ENCODE measurements at regions not wholly inside any gene's neighbourhood (a gene's known extent, or its start where the extent isn't known, plus 50 kb on each side); places are given as distances from the start of the nearest gene placed in this dataset.

DNA sequence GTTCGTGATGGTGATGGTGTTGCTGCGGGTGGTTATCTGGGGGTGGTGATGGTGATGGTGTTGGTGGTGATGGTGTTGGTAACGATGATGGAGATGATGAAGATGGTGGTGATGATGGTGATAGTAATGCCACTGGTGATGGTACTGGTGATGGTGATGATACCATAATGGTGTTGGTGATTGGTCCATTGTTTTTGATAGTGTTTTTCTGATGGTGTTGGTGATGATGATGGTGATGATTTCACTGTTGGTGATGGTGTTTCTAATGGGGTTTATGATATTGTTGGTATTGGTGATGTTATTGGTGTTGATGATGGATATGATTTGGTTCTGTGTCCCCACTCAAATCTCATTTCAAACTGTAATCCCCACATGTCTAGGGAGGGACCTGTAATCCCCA is 51.7 kb upstream of the PITRM1 start:
- Histone ChIP-seq H2AFZ (ENCODE audit: low read length) (no peak overlapping the region), H3K4me1 (ENCODE audit: insufficient read depth, low read length, severe bottlenecking) (no peaks in the 10 kb centered on the region), H3K27ac (ENCODE audit: low read depth, low read length, poor library complexity, severe bottlenecking) (no peak overlapping the region), H4K20me1 (ENCODE audit: insufficient read depth, low read length) (no peaks in the 10 kb centered on the region), H3K4me2 (ENCODE audit: low read length) (no peak overlapping the region), H3K9ac (ENCODE audit: low read length) (no peak overlapping the region), H3K9me3 (ENCODE audit: low read length) (no peaks in the 10 kb centered on the region), H3F3A (ENCODE audit: insufficient read depth, low read length) (no peaks in the 10 kb centered on the region), H3K36me3 (ENCODE audit: insufficient read depth, low read length) (no peaks in the 10 kb centered on the region), H3K79me2 (ENCODE audit: insufficient read depth, low read length) (no peaks in the 10 kb centered on the region), H3K27me3 (ENCODE audit: insufficient read depth, low read length) (no peaks in the 10 kb centered on the region), H3K9me2 (ENCODE audit: low read depth, low read length) (no peaks in the 10 kb centered on the region), H3K4me3 (ENCODE audit: low read depth, low read length, poor library complexity, severe bottlenecking) (no peak overlapping the region)
- TF ChIP-seq, protein P1, sequence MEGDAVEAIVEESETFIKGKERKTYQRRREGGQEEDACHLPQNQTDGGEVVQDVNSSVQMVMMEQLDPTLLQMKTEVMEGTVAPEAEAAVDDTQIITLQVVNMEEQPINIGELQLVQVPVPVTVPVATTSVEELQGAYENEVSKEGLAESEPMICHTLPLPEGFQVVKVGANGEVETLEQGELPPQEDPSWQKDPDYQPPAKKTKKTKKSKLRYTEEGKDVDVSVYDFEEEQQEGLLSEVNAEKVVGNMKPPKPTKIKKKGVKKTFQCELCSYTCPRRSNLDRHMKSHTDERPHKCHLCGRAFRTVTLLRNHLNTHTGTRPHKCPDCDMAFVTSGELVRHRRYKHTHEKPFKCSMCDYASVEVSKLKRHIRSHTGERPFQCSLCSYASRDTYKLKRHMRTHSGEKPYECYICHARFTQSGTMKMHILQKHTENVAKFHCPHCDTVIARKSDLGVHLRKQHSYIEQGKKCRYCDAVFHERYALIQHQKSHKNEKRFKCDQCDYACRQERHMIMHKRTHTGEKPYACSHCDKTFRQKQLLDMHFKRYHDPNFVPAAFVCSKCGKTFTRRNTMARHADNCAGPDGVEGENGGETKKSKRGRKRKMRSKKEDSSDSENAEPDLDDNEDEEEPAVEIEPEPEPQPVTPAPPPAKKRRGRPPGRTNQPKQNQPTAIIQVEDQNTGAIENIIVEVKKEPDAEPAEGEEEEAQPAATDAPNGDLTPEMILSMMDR (IDR thresholded peaks at IDR 0.05; ENCODE audit: low read length) = no peak
- no peak for TF ChIP-seq EZH2 (IDR thresholded peaks at IDR 0.05; ENCODE audit: borderline replicate concordance, low read length)

DNA sequence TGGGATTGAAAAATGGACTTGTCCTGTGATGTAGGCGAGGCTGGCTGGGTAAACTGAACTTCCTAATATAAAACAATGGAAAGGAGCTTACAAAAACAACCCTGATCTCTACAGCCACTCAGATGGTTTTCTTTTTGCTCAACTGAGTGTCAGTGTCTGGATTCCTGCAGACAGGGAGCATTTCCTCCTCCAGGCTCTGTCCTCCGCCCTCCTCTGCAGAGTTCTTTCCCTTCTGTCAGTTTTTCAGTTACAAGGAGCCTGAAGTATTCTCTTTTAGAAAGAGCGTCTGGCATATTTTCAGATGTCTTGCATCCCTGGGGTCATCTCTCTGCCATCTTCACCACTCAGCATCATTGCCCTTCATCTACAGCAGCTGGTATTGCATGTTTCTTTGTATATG is 50.0 kb upstream of the PITRM1 start:
- H4K20me1 ChIP-seq (ENCODE audit: insufficient read depth, low read length) = no peaks in the 10 kb centered on the region
- no peaks in the 10 kb centered on the region for H3K79me2 ChIP-seq (ENCODE audit: insufficient read depth, low read length)
- H3K9me2 ChIP-seq (ENCODE audit: low read depth, low read length) = no peaks in the 10 kb centered on the region
- no peak for TF ChIP-seq EZH2 (IDR thresholded peaks at IDR 0.05; ENCODE audit: borderline replicate concordance, low read length)
- TF ChIP-seq, protein P1 (IDR thresholded peaks at IDR 0.05; ENCODE audit: low read length) = no peak
- H3K36me3 ChIP-seq (ENCODE audit: insufficient read depth, low read length) = no peaks in the 10 kb centered on the region
- H3K4me1 ChIP-seq (ENCODE audit: insufficient read depth, low read length, severe bottlenecking) = no peaks in the 10 kb centered on the region
- no peak overlapping the region for H2AFZ ChIP-seq (ENCODE audit: low read length)
- H3K4me2 ChIP-seq (ENCODE audit: low read length) = no peak overlapping the region
- no peaks in the 10 kb centered on the region for H3F3A ChIP-seq (ENCODE audit: insufficient read depth, low read length)
- H3K9me3 ChIP-seq (ENCODE audit: low read length) = no peaks in the 10 kb centered on the region
- no peak overlapping the region for H3K27ac ChIP-seq (ENCODE audit: low read depth, low read length, poor library complexity, severe bottlenecking)
- H3K4me3 ChIP-seq (ENCODE audit: low read depth, low read length, poor library complexity, severe bottlenecking) = no peak overlapping the region
- no peak overlapping the region for H3K9ac ChIP-seq (ENCODE audit: low read length)
- no peaks in the 10 kb centered on the region for H3K27me3 ChIP-seq (ENCODE audit: insufficient read depth, low read length)
